Jurkat, Clone E6-1 (cell line): ENCODE measurements at regions not wholly inside any gene's neighbourhood (a gene's known extent, or its start where the extent isn't known, plus 50 kb on each side); places are given as distances from the start of the nearest gene placed in this dataset.

Source experiments
- DNase-seq: peaks from one replicate; pipeline ENCODE4 v3.0.0-alpha.2; 2011; ENCODE audit warnings: low read depth, low spot score
- H3K4me3 ChIP-seq: 2 replicates; pipeline ENCODE4 v1.5.1; 2011; ENCODE audit warnings: mild to moderate bottlenecking, low read length, control low read depth, moderate library complexity

DNA sequence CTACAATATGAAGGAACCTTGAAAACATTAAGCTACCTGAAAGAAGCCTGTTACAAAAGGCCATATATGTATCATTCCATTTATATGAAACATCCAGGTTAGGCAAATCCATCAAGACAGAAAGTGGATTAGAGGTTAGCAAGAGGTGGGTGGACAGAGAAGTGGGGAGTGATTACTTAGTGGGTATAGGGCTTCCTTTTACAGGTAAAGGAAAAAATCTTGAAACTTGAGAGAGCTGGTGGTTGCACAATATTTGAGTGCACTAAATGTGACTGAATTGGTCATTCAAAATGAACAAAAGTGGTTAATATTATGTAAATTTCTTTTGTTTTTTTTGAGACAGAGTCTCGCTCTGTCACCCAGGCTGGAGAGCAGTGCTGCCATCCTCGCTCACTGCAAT, 119.4 kb upstream of the KIF5B start:
- H3K4me3 ChIP-seq: no peak overlapping the region
- no peak for DNase-seq

DNA sequence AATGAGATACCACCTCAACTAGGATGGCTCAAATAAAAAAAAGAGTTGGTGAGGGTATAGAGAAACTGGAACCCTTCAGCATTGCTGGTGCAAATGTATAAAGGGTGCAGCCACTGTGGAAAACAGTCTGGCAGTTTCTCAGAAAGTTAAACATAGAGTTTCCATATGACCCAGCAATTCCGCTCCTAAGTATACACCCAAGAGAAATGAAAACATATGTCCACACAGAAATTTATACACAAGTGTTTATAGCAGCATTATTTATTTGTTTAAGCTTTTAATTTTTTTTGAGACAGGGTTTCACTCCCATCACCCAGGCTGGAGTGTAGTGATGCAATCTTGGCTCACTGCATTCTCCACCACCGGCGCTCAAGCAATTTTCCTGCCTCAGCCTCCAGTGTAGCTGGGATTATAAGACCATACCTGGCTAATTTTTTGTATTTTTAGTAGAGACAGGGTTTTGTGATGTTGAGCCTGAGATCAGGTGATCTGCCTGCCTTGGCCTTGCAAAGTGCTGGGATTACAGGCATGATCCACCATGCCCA, 118.2 kb upstream of the KIF5B start:
- H3K4me3 ChIP-seq: no peak overlapping the region
- DNase-seq: no peak

DNA sequence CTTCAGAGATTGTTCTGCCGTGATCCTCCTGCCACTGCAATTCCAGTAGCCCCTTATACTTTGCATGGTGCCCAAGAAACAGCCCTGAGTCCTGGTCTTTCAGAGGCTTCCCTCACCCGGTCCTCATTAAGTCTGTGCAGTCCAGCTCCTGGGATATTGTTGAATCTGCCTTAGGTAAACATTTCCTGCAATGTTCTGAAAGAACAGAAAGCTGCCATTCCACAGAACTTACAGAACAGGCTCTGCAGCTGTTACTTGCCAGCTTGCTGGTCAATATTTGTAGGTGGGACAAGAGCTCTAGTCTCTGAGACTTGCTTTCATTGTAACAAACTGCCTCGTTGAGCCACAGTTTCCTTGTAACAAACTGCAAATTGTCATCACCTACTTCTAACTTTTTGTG, 115.0 kb upstream of the KIF5B start:
- no peak overlapping the region for H3K4me3 ChIP-seq
- DNase-seq: no peak

DNA sequence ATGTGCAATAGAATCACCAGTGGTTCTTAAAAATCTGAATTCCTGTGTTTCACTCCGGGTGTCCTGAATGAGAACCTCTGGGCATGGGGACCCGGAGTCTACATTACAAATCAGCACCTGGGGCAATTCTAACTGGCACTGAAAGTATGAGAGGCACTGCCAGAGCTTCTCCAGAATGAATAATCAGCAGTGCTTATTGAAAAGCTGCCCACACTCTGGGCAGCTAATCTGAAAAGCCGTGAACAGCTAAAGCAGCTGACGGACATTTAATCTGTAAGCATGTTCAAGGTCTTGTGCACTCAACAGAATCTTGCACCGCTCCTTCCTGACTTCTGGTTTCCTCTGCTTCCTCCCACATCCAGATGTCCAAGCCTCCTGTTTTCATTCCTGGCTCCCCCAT, 113.3 kb upstream of the KIF5B start:
- H3K4me3 ChIP-seq: no peak overlapping the region
- DNase-seq: no peak

DNA sequence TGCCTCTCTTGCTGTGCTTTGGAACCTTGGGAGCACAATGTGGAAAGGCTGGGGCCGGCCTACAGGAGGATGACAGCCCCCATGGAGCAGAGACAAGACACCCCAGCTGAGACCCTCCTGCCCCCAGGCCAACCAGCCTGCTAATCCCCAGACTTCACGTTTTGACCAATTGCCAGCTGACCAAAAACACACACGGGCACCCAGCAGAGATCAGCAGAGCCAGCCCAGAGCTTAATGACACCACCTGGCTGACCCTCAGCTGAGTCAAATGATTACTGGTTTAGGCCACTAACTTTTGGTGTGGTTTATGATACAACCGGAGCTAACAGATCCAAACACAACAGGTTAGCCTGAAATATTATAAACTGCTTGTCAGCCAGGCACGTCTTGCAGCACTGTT, 111.2 kb upstream of the KIF5B start:
- no peak overlapping the region for H3K4me3 ChIP-seq
- DNase-seq: no peak

DNA sequence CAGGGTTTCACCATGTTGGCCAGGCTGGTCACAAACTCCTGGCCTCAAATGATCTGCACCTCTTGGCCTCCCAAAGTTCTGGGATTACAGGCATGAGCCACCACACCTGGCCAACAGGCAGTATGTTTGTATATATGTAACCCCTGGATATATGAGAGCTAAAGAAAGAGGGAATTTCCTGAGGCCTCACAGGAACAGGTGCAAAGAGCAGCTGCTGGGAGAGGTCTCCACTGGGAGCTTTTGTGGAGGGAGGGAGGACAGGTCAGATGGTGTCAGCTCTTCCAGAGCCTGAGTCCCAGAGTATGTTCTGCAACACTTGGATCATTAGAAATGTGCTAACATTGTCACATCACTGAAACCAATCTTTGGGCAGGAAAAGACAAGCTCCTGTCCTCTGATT, 110.1 kb upstream of the KIF5B start:
- H3K4me3 ChIP-seq: no peak overlapping the region
- no peak for DNase-seq

DNA sequence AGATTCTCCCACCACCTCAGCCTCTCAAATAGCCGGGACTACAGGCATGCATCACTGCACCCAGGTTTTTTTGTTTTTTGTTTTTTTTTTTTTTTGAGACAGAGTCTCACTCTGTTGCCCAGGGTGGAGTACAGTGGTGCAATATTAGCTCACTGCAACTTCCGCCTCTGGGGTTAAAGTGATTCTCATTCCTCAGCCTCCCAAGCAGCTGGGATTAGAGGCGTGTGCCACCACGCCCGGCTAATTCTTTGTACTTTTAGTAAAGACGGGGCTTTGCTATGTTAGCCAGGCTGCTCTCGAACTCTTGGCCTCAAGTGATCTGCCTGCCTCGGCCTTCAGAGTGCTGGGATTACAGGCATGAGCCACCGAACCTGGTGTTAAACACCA, 107.5 kb upstream of the KIF5B start:
- no peak overlapping the region for H3K4me3 ChIP-seq
- DNase-seq: no peak

DNA sequence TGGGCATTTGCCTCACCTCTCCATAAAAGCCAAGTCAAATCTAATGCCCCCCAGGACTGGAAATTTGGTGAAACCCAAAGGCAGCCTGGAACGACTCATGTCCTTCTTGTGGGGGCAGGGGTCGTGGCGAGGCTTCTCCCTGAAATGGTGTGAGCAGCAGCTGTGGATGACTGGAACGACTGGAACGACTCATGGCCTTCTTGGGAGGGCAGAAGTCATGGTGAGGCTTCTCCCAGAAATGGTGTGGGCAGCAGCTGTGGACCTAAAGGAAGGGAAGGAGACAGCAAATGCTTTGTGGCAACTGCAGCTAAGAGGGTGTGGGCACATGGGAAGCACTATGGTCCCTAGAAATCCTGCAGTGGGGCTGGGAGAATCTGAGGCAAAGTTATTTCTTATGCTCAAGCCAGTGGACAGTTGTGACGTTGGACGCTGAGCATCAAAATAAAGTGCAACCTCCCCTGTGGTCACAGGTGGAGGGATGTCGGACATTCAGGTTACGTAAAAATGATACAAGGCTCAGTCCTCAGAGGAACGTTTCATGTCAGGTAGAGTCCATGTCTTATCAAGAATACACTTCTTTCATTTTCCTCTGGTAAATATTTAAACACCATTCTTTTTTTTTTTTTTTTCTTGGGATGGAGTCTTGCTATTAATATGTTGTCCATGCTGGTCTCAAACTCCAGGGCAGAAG, 107.0 kb upstream of the KIF5B start:
- no peak overlapping the region for H3K4me3 ChIP-seq
- no peak for DNase-seq

DNA sequence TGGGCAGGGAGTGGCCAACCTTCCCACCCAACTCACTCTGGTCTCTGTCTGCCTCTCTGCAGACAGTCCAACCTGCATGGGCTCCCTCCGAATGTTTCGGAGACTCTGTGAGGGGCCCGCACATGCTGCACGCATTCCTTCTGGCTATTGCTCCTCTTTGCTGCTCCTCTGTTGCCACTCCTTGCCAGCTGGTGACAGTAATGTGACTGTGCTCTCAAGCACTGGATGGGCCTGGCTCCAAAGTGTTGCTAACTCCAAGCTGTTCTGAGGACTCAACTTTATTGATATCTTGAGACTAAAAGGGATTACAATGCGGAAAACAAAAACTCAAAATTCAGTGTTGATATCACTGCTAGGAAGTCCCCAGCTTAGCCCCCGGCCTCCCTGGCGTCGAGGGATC, 105.4 kb upstream of the KIF5B start:
- DNase-seq: no peak
- H3K4me3 ChIP-seq: no peak overlapping the region

DNA sequence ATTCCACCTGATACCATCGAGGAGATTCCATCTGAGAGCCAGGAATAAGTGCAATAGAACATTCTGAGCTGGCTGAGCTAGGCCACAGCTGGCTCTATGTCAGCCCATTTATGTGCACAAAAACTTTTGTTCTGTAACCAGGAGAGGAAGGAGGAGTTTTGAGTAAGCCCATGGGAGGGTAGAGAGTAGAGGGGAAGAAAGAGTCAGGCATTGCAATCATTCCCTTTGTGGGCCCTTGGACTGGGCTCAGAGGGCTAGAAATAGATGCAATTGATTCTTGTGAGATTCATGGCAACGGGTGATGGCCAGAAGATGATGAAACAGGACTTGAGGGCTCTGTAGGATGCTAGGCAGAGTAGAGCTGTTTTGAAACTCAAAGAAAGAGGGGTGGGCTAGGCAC, 104.6 kb upstream of the KIF5B start:
- DNase-seq: no peak
- no peak overlapping the region for H3K4me3 ChIP-seq

DNA sequence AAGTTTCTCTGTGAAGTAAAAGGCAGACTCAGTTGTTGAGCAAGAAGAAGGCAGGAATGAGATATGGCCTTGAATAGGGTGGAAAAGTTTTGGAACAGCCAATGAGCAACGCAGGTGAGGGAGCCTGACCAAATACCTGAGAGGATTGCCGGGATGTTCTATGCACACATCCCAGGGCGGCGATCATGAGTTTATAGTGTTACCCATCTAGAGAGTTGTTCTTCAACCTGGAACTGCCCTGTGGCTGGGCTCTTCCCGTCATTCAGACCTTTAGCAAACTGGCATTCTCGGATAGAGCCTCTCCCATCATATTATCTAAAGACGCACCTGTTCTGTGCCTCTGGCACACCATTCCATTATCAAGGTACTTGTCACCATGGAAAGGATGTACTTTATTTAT, 103.0 kb upstream of the KIF5B start:
- no peak for DNase-seq
- no peak overlapping the region for H3K4me3 ChIP-seq

DNA sequence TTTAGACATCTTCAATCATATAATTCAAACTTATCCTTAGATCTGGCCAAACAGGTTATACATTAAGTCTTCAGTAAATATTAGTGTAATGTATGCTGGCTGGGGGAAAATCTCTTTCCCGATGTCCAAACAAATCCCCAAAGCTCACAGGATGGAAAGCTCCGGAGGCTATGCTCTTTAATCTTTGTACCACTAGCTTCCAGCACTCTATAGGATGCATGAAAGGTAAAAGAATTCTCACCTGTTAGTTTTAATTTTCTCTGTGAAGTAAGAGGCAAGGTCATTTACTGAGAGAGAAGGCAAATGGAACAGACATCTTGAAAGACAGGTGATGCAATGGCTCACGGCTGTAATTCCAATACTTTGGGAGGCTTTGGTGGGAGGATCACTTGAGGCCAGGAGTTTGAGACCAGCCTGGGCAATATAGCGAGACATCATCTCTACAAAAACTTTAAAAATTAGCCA, 99.8 kb upstream of the KIF5B start:
- no peak for DNase-seq
- no peak overlapping the region for H3K4me3 ChIP-seq

DNA sequence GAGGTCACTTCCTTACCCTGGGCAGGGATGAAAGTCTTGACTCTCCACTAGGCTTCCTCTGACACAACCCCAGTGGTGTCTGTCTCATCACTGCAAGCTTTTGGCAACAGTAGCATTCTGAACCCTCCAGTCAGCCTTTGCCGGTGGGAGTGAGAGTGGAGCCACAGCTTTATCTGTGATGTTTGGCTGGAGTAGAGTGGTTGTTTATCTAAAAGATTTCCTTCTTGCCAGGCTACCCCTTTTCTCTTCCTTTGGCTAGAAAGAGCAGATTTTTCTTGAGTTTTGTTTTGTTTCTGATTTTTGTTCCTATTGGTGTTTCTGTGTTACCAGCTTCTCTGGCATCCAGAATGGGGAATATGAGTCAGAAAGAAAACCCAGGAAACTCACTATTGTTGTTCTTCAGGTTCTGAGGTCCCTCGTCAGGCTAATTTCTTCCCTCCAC, 98.9 kb upstream of the KIF5B start:
- DNase-seq: no peak
- no peak overlapping the region for H3K4me3 ChIP-seq

DNA sequence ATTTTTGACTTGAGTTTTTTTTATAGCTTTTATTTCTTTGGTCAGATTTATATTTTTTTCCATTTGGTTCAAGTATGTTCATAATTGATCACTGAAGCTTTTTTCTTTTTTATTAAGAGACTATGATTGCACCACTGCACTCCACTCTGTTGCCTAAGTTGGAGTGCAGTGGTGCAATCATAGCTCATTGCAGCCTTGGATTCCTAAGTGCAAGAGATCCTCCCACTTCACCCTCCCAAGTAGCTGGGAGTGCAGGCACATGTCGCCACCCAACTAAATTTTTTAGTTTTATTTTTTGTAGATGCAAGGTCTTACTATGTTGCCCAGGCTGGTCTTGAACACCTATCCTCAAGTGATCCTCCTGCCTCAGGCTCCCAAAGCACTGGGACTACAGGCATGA, 97.7 kb upstream of the KIF5B start:
- H3K4me3 ChIP-seq: no peak overlapping the region
- no peak for DNase-seq

DNA sequence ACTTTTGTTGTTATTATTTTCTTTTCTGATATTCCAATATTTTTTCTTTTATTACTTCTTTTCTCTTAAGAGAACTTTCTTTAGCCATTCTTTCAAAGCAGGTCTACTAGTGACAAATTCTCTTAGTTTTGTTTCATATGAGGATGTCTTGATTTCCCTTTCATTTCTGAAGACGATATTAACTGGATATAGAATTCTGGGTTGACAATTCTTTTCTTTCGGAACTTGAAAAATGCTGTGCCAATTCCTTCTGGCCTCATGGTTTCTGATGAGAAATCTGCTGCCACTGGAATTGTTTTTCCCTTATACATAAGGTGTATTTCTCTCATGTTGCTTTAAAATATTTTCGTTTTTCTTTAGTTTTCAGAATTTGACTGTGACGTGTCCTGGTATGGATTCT, 97.0 kb upstream of the KIF5B start:
- DNase-seq: no peak
- no peak overlapping the region for H3K4me3 ChIP-seq

DNA sequence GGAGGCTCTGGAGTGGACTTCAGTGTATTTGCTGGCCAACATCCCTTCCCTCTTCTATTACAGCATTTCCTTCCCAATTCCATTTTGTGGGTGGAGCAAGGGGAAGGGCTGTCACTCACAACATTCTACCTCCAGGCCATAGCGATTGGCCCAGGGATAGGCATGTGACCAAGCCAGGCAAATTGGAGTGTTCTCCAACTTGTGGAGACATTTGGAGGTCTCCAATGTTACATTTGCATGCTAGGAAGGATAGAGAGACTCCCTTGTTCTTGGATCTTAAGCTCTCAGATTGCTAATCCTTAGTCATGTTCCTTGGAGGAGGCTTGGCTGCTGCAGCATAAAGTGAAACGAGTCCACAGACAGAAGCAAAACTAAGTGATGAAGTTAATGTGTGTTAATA, 95.6 kb upstream of the KIF5B start:
- no peak for DNase-seq
- H3K4me3 ChIP-seq: no peak overlapping the region

DNA sequence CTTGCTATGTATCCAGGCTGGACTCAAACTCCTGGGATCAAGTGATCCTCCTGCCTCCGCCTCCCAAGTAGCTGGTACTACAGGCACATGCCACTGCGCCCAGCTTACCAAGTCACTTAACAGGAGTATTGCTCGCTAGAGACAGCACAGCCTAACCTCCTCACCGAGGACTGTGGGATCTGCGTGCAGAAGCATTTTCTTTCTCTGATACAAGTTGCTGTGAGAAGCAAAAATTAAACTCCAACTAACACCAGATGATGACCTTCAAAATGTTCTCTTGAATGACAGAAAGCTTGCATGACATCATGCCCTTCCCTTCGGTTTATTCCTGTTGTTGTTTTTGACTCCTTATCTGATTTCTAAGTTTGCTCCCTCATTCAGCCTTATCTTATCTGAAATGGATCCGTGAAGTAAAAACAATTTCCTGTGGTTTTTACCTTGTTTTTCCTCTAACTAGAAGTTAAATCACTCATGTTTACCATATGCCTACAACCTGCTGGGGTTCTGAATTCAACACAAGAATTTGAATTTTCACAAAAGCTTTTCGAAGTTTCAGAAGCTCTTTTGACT, 94.4 kb upstream of the KIF5B start:
- DNase-seq: no peak
- H3K4me3 ChIP-seq: no peak overlapping the region

DNA sequence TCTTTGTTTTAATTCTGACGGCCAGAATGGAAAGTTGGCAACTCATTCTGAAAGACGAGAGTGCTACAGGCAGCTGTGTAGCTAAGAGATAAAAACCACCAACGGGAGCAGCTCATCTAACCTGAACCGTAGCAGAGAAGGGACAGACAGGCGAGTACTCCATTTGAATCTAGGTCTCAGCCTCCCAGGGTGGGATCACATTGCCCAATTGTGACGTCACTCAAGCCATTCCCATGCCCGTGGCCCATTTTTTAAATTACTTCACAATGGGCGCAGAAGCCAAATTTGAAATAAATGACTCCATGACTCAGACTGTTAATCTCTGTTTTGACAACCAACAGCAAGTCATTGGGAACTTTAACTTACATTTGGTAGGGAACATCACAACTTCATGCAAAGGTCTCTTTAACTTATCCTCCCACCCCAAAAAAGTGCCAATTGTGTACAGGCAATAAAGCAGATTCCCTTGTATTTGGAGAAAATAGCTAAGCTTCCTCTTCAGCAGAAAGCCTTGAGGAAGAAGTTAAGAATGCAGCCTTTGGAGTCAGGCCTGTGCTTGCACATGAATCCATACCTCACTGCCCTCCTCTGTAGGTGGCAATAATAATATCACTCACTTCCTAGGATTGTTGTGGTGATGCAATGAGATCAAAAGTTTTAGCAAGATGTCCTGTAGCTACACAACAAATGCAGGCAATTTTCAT, 93.2 kb upstream of the KIF5B start:
- H3K4me3 ChIP-seq: no peak overlapping the region
- DNase-seq: no peak

DNA sequence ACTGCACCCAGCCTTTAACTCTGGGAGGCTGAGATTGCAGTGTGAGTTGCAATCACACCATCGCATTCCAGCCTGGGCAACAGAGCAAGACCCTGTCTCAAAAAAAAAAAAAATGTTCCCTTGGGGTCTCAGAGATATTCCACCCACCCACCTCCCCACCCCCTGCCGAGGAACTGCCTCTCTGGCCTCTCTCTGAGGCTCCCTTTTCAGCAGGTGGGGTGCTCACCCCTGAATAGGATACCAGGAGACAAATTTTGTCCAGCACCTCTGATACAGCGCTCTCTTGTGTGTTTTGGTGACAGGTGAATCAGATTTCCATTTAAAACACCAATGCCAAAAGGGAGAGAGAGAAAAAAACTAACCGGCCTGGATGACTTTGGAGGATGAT, 92.6 kb upstream of the KIF5B start:
- DNase-seq: no peak
- no peak overlapping the region for H3K4me3 ChIP-seq

DNA sequence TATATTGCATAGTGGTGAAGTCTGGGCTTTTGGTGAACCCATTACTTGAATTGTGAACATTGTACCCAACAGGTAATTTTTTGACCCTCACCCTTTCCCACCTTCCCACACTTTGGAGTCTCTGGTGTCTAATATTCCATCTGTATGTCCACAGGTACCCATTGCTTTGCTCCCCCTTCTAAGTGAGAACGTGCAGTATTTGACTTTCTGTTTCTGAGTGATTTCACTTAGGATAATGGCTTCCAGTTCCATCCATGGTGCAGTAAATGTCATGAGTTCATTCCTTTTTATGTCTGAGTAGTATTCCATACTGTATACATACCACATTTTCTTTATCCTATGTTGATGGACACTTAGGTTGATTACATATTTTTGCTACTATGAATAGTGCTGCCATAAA, 91.5 kb upstream of the KIF5B start:
- no peak for DNase-seq
- no peak overlapping the region for H3K4me3 ChIP-seq

DNA sequence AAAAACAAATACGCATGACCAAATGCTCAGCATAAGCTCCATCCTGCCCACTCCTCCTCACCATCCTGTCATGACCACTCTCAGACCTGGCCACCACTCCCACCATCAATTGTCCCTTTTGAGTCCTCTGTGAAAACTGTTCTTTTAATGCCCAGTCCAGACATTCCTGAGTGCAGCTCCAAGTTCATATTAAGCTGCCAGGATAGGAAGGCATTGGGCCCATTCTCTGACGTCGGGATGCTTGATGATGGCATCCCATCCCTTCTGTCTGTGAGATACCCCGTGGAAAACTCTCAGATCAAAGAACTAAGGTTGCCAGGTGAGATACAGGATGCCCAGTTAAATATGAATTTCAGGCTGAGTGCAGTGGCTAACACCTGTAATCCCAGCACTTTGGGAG, 89.9 kb upstream of the KIF5B start:
- no peak for DNase-seq
- no peak overlapping the region for H3K4me3 ChIP-seq
